B cell (primary cell): ENCODE measurements at regions not wholly inside any gene's neighbourhood (a gene's known extent, or its start where the extent isn't known, plus 50 kb on each side); places are given as distances from the start of the nearest gene placed in this dataset.

Experiments
- ATAC-seq: fragments of 200-7000 bp; cut with Tn5 transposase; one replicate; pipeline ENCODE4 v1.10.0; 2021; ENCODE audit warnings: low read depth, mild to moderate bottlenecking, moderate number of reproducible peaks, moderate library complexity
- CTCF ChIA-PET: fragments of 350-600 bp; sonication (Branson Sonifier 250); formaldehyde crosslinking; loops from one replicate; lab custom pipeline; 2021; ENCODE audit warnings: antibody characterized with exemption, inconsistent platforms; lab: Charles Lee
- POLR2A ChIA-PET: fragments of 350-600 bp; sonication (Branson Sonifier 250); formaldehyde crosslinking; loops from one replicate; lab custom pipeline; 2021; ENCODE audit warnings: antibody characterized with exemption; lab: Charles Lee
- DNase-seq: peaks from one replicate; pipeline ENCODE4 v3.0.0; 2013
- H2AFZ ChIP-seq: 2 replicates; pipeline ENCODE4 v1.6.1; 2012; ENCODE audit warnings: mild to moderate bottlenecking, low read depth, low read length; ENCODE audit not compliant: insufficient read depth, poor library complexity, severe bottlenecking
- H3K27ac ChIP-seq, 2 donors: 1 replicate in 1 of 2; 2 replicates in 1 of 2; pipeline ENCODE4 v1.5.1; 2012 to 2013; ENCODE audit warnings: low read length in 2 of 2, mild to moderate bottlenecking in 2 of 2, moderate library complexity in 1 of 2
- H3K27me3 ChIP-seq, 4 experiments: fragments of 200-600 bp in 1 of 4; sonication (generic) in 1 of 4; replicated peaks in 1 of 4; 1 replicate in 2 of 4; 2 replicates in 2 of 4; pipeline versions ENCODE4 v1.6.1 to v1.7.0; 2013 to 2016; ENCODE audit warnings: low read length in 3 of 4, mild to moderate bottlenecking in 2 of 4, mixed read lengths in 1 of 4, moderate library complexity in 1 of 4; ENCODE audit not compliant: insufficient read depth in 4 of 4, control insufficient read depth in 3 of 4; ENCODE audit errors: control extremely low read depth in 1 of 4
- H3K36me3 ChIP-seq, 2 experiments: replicated peaks in 1 of 2; 1 replicate in 1 of 2; 2 replicates in 1 of 2; pipeline versions ENCODE4 v1.6.1 to v1.7.1; 2013; ENCODE audit warnings: low read length in 1 of 2; ENCODE audit not compliant: insufficient read depth in 2 of 2, control insufficient read depth in 1 of 2; ENCODE audit errors: control extremely low read depth in 1 of 2, extremely low read depth in 1 of 2
- H3K4me1 ChIP-seq, 2 donors: fragments of 200-600 bp in 1 of 2; sonication (generic) in 1 of 2; 1 replicate in 1 of 2; 2 replicates in 1 of 2; pipeline versions ENCODE4 v1.5.1 to v1.6.1; 2013 to 2017; ENCODE audit warnings: low read length in 2 of 2; ENCODE audit not compliant: control insufficient read depth in 2 of 2, insufficient read depth in 2 of 2
- H3K4me2 ChIP-seq: replicated peaks from 2 replicates; pipeline ENCODE3; 2012; ENCODE audit warnings: mild to moderate bottlenecking, low read depth, low read length; ENCODE audit not compliant: poor library complexity, severe bottlenecking
- H3K4me3 ChIP-seq, 5 experiments: fragments of 200-600 bp in 1 of 5; sonication (generic) in 1 of 5; 1 replicate in 3 of 5; 2 replicates in 2 of 5; pipeline versions ENCODE4 v1.5.1 to v1.7.0; 2011 to 2016; ENCODE audit warnings: low read length in 4 of 5, mild to moderate bottlenecking in 4 of 5, low read depth in 2 of 5, control low read depth in 1 of 5, moderate library complexity in 1 of 5; ENCODE audit not compliant: insufficient read depth in 1 of 5; ENCODE audit errors: control extremely low read depth in 1 of 5, extremely low read depth in 1 of 5
- H3K79me2 ChIP-seq: fragments of 200-600 bp; sonication (generic); one replicate; pipeline ENCODE4 v1.6.0; 2016; ENCODE audit warnings: low read length; ENCODE audit not compliant: control insufficient read depth, insufficient read depth
- H3K9ac ChIP-seq: fragments of 200-600 bp; sonication (generic); 2 replicates; pipeline ENCODE4 v1.6.1; 2017; ENCODE audit warnings: mild to moderate bottlenecking, low read length, moderate library complexity
- H3K9me3 ChIP-seq, 3 donors: one replicate each; pipeline versions ENCODE4 v1.6.1 to v1.7.1; 2013; ENCODE audit warnings: low read length in 2 of 3; ENCODE audit not compliant: control insufficient read depth in 2 of 3, insufficient read depth in 1 of 3; ENCODE audit errors: control extremely low read depth in 1 of 3
- H4K20me1 ChIP-seq: 2 replicates; pipeline ENCODE4 v1.6.0; 2012; ENCODE audit warnings: mild to moderate bottlenecking, low read length; ENCODE audit not compliant: insufficient read depth, control insufficient read depth, poor library complexity, severe bottlenecking
- H3K27ac Mint-ChIP-seq: one replicate; pipeline ENCODE4 v1.8.0; 2021; ENCODE audit warnings: mixed read lengths
- H3K27me3 Mint-ChIP-seq: one replicate; pipeline ENCODE4 v1.8.0; 2021; ENCODE audit warnings: mixed read lengths
- H3K4me1 Mint-ChIP-seq: one replicate; pipeline ENCODE4 v1.8.0; 2021; ENCODE audit warnings: mixed read lengths
- H3K4me3 Mint-ChIP-seq: one replicate; pipeline ENCODE4 v1.8.0; 2021; ENCODE audit warnings: mixed read lengths
- H3K9me3 Mint-ChIP-seq: one replicate; pipeline ENCODE4 v1.8.0; 2022; ENCODE audit warnings: mixed read lengths; ENCODE audit not compliant: insufficient read depth
- CTCF ChIP-seq: fragments of 200-600 bp; IDR thresholded peaks from one replicate; pipeline ENCODE4 v1.8.0; 2022; ENCODE audit warnings: antibody characterized with exemption, mild to moderate bottlenecking
- EZH2 ChIP-seq: IDR thresholded peaks from 2 replicates; pipeline ENCODE4 v1.6.1; 2012; ENCODE audit warnings: borderline replicate concordance, low read depth, mild to moderate bottlenecking, moderate library complexity, low read length; ENCODE audit not compliant: insufficient read depth, poor library complexity, severe bottlenecking
- WGBS: methylation state at CpG from one replicate; pipeline ENCODE4 v1.1.5; 2013; ENCODE audit warnings: missing lambda C conversion rate; ENCODE audit not compliant: insufficient coverage; 5-methylcytosine and 5-hydroxymethylcytosine counted together
- intact Hi-C: fragments of 100-400 bp; cut with micrococcal nuclease; formaldehyde crosslinking; loops from one replicate; pipeline ENCODE4 v1.10.0; 2022

DNA sequence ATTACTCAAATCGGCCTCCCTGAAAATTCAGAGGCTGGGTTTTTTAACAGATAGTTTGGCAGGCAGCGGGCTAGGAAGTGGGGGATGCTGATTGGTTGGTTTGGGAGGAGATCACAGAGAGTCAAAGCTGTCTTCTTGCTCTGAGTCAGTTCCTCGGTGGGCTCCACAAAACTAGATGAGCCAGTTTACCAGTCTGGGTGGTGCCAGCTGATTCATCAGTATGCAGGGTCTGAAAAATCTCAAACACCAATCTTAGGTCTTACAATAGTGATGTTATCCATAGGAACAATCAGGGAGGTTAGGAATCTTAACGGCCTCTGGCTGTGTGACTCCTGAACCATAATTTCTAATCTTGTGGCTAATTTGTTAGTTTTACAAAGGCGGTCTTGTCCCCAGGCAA lies 190.7 kb downstream of the C6orf118 start:
- ChIA-PET POLR2A (no interaction called here), CTCF (no interaction called here)
- Histone ChIP-seq H3K27ac (no peak overlapping the region), H3K9me3 (peaks cover 0 to 17% (median 8%) of the 10 kb centered on the region in 3 donors), H3K9ac (no peak overlapping the region), H3K79me2 (no peaks in the 10 kb centered on the region), H3K36me3 (no peaks in the 10 kb centered on the region), H3K4me1 (no peaks in the 10 kb centered on the region), H4K20me1 (no peaks in the 10 kb centered on the region), H3K27me3 (no peaks in the 10 kb centered on the region), H3K4me3 (no peak overlapping the region), H2AFZ (no peak overlapping the region), H3K4me2 (no peak overlapping the region)
- intact Hi-C loops: no loop called here
- Mint-ChIP-seq H3K4me3 (no peak overlapping the region), H3K27ac (no peak overlapping the region), H3K9me3 (no peaks in the 10 kb centered on the region), H3K27me3 (no peaks in the 10 kb centered on the region), H3K4me1 (no peaks in the 10 kb centered on the region)
- TF ChIP-seq EZH2 (no peak), CTCF (no peak)
- ATAC-seq (no peak), DNase-seq (no peak)
- 90% methylated on average over 2 of the region's 5 CpGs for WGBS

DNA sequence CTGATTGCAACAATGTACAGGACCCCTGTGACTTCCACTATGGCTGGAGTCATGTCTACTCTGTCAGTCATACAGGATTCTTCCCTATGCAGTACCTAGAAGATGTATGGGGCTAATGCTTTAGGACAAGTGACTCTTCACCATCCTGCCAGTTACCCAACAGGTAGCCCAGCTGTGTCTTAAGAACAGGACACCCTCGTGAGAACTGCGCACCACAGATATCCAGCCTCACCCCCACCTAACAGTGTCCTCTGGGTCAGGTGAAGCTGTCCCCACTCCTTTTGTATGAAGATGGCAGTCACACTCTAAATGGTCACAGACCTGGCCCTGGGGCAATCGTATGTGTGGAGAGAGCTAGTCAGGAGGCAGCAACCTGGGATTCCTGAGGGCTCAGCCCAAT lies 191.6 kb downstream of the C6orf118 start:
- intact Hi-C loops: no loop called here
- ATAC-seq (no peak), DNase-seq (no peak)
- Histone ChIP-seq H2AFZ (no peak overlapping the region), H3K36me3 (no peaks in the 10 kb centered on the region), H3K4me1 (no peaks in the 10 kb centered on the region), H3K4me3 (no peak overlapping the region), H4K20me1 (no peaks in the 10 kb centered on the region), H3K4me2 (no peak overlapping the region), H3K79me2 (no peaks in the 10 kb centered on the region), H3K9ac (no peak overlapping the region), H3K27me3 (no peaks in the 10 kb centered on the region), H3K9me3 (peaks cover 0 to 17% (median 8%) of the 10 kb centered on the region in 3 donors), H3K27ac (no peak overlapping the region)
- ChIA-PET POLR2A (no interaction called here), CTCF (no interaction called here)
- no peak for TF ChIP-seq EZH2
- TF ChIP-seq CTCF: no peak
- Mint-ChIP-seq H3K4me1 (no peaks in the 10 kb centered on the region), H3K4me3 (no peak overlapping the region), H3K27ac (no peak overlapping the region), H3K27me3 (no peaks in the 10 kb centered on the region), H3K9me3 (no peaks in the 10 kb centered on the region)
- 98% methylated on average over 3 of the region's 3 CpGs for WGBS
